Nephron (organoid): ENCODE measurements at regions not wholly inside any gene's neighbourhood (a gene's known extent, or its start where the extent isn't known, plus 50 kb on each side); places are given as distances from the start of the nearest gene placed in this dataset.
"Not testable (repeated sequence)": the region's sequence is repeated elsewhere in the genome, so short reads cannot be mapped to it uniquely, and the experiment has no call there.

ENCODE experiments used
- H3K27ac Mint-ChIP-seq, 3 experiments: 2 replicates each; pipeline ENCODE4 v1.8.0; 2020; ENCODE audit warnings: mixed read lengths in 3 of 3, mild to moderate bottlenecking in 2 of 3, moderate library complexity in 1 of 3
- H3K27me3 Mint-ChIP-seq: 2 replicates; pipeline ENCODE4 v1.8.0; 2021; ENCODE audit warnings: low read depth, mild to moderate bottlenecking, moderate library complexity, mixed read lengths
- H3K36me3 Mint-ChIP-seq: 2 replicates; pipeline ENCODE4 v1.8.0; 2020; ENCODE audit warnings: low read depth, mixed read lengths
- H3K4me1 Mint-ChIP-seq: 2 replicates; pipeline ENCODE4 v1.8.0; 2020; ENCODE audit warnings: mixed read lengths
- H3K4me3 Mint-ChIP-seq, 3 experiments: 2 replicates each; pipeline ENCODE4 v1.8.0; 2020; ENCODE audit warnings: mild to moderate bottlenecking in 3 of 3, mixed read lengths in 3 of 3, moderate library complexity in 2 of 3
- H3K9me3 Mint-ChIP-seq: 2 replicates; pipeline ENCODE4 v1.8.0; 2020; ENCODE audit warnings: mixed read lengths
- TF ChIP-seq, protein P1 (sequence below), 3 experiments: fragments of 200-600 bp; sonication (generic); IDR thresholded peaks; one replicate each; pipeline ENCODE4 v1.5.0; 2021; ENCODE audit warnings: antibody characterized with exemption in 3 of 3; ENCODE audit not compliant: unreplicated experiment in 3 of 3

DNA sequence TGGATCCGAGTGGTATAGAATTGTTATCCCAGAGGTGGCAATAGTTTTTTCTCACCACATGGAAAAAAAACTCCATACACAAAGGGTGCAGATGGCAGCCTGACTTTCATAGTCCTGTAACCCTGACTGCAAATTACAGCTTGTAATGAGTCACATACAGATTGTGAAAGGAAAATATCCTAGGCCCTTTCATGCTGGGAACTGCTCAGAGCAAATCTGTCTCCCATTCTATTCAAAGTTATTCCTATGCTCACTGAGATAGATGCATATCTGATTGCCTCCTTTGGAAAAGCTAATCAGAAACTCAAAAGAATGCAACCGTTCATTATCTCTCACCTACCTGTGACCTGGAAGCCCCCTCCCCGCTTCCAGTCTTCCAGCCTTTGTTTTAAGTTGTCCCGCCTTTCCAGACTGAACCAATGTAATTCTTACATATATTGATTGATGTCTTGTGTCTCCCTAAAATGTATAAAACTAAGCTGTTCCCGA is 108.7 kb upstream of the MAP3K4 start:
- no peak overlapping the region for H3K27ac Mint-ChIP-seq
- H3K27me3 Mint-ChIP-seq, result peaks cover 3% of the 10 kb centered on the region
- no peaks in the 10 kb centered on the region for H3K36me3 Mint-ChIP-seq
- H3K4me1 Mint-ChIP-seq, result no peaks in the 10 kb centered on the region
- no peak overlapping the region for H3K4me3 Mint-ChIP-seq
- peaks cover 2% of the 10 kb centered on the region for H3K9me3 Mint-ChIP-seq
- TF ChIP-seq, protein P1, sequence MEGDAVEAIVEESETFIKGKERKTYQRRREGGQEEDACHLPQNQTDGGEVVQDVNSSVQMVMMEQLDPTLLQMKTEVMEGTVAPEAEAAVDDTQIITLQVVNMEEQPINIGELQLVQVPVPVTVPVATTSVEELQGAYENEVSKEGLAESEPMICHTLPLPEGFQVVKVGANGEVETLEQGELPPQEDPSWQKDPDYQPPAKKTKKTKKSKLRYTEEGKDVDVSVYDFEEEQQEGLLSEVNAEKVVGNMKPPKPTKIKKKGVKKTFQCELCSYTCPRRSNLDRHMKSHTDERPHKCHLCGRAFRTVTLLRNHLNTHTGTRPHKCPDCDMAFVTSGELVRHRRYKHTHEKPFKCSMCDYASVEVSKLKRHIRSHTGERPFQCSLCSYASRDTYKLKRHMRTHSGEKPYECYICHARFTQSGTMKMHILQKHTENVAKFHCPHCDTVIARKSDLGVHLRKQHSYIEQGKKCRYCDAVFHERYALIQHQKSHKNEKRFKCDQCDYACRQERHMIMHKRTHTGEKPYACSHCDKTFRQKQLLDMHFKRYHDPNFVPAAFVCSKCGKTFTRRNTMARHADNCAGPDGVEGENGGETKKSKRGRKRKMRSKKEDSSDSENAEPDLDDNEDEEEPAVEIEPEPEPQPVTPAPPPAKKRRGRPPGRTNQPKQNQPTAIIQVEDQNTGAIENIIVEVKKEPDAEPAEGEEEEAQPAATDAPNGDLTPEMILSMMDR (IDR thresholded peaks at IDR 0.05; ENCODE audit: unreplicated experiment in 3 of 3), result no peak

DNA sequence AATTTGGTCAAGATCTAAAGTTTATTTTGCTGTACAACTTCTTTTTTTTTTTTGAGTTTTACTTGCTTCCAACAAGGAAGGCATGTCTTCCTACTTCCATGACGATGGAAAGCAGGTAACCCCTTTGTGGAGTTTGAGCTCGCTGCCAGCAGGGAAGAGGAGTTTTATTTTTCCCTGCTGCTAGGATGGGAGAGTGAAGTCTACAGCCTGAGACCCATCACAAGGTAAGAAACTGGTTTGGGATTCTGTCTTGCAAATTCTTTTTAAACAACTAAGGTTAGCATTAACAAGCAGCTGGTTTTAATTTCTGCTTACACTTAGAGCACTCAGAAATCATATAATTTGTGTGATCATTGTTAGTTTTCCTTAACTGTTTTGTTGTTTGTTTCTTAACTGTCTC is 108.0 kb upstream of the MAP3K4 start:
- no peaks in the 10 kb centered on the region for H3K4me1 Mint-ChIP-seq
- no peak overlapping the region for H3K4me3 Mint-ChIP-seq
- no peaks in the 10 kb centered on the region for H3K36me3 Mint-ChIP-seq
- no peak overlapping the region for H3K27ac Mint-ChIP-seq
- H3K9me3 Mint-ChIP-seq, result peaks cover 2% of the 10 kb centered on the region
- H3K27me3 Mint-ChIP-seq, result peaks cover 3% of the 10 kb centered on the region
- TF ChIP-seq, protein P1 (IDR thresholded peaks at IDR 0.05; ENCODE audit: unreplicated experiment in 3 of 3), result no peak

DNA sequence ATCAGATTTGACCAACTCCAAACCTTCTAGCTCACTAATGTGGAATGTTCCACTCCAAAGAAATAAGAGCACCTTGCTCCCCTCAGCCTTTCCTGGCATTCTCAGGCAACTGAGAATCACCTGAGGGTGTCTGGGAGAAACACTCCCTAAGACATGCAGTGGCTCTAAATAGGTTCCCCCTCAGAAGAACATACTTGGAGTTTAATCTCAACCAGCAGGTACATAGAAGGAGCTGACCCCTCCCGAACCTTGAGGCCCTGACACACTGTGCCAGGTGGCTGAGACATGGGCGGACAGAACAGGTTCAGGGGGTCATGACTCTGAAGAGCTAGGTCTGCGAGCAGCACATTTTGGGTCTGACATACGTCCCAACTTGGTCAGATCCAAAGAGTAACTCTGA is 107.6 kb upstream of the MAP3K4 start:
- Mint-ChIP-seq H3K27me3 (peaks cover 3% of the 10 kb centered on the region), H3K4me3 (no peak overlapping the region), H3K36me3 (no peaks in the 10 kb centered on the region), H3K9me3 (peaks cover 2% of the 10 kb centered on the region), H3K4me1 (no peaks in the 10 kb centered on the region), H3K27ac (no peak overlapping the region)
- TF ChIP-seq, protein P1 (IDR thresholded peaks at IDR 0.05; ENCODE audit: unreplicated experiment in 3 of 3), result no peak

DNA sequence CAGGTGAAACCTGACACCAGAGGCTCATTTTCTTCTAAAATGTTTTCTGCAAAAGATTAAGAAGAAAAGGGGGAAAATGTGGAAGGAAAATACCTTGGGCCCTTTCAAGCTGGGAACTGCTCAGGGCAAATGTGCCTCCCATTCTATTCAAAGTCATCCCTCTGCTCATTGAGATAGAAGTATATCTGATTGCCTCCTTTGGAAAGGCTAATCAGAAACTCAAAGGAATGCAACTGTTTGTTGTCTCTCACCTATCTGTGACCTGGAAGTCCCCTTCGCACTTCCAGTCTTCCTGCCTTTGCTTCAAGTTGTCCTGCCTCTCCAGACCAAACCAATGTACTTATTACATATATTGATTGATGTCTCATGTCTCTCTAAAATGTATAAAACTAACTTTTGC is 102.4 kb upstream of the MAP3K4 start:
- not testable (repeated sequence) for H3K27ac Mint-ChIP-seq, H3K4me3 Mint-ChIP-seq, H3K9me3 Mint-ChIP-seq, H3K27me3 Mint-ChIP-seq, H3K4me1 Mint-ChIP-seq, H3K36me3 Mint-ChIP-seq

DNA sequence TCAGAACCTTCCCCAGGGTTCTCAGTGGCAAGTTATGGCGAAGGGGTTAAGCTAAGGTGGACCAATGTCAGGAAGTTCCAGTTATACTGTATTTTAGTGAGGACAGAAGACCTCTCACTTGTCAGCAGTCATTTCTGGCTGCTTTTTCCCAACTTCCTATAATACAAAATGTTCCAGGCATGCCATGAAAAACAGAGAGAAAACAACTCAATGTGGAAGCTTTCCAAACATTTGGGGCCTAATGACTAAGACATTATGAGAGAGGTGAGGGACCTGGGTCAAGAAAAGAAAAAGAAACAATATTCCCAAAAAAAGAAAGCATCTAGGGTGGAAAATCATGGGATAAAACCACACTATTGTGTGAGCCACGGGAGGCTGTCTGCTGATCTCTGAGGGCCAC is 99.9 kb upstream of the MAP3K4 start:
- no peaks in the 10 kb centered on the region for H3K4me1 Mint-ChIP-seq
- no peaks in the 10 kb centered on the region for H3K36me3 Mint-ChIP-seq
- H3K27me3 Mint-ChIP-seq, result no peaks in the 10 kb centered on the region
- no peak overlapping the region for H3K4me3 Mint-ChIP-seq
- TF ChIP-seq, protein P1 (IDR thresholded peaks at IDR 0.05; ENCODE audit: unreplicated experiment in 3 of 3), result no peak
- H3K9me3 Mint-ChIP-seq, result peaks cover 3% of the 10 kb centered on the region
- no peak overlapping the region for H3K27ac Mint-ChIP-seq

DNA sequence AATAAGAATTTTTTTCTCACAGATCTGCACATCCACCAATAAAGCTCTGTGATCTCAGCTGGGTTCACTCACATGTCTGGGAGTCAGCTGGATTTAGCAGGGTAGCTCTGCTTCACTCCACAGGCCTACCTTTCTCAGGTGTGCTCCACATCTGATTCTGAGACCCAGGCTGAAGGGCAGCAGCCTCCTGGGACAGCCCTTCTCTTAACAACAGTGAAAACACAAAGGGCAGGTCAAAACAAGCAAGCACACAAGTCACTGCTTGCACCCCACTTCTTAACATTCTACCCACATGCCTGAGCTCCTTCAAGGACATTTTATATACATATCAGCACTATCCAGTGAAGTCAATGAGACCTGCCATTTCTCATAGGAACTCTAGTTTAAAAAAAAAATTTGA is 96.0 kb upstream of the MAP3K4 start:
- no peaks in the 10 kb centered on the region for H3K4me1 Mint-ChIP-seq

More for the DNA sequence above, 96.0 kb upstream of the MAP3K4 start:
- Mint-ChIP-seq H3K4me3 (no peak overlapping the region), H3K27me3 (no peaks in the 10 kb centered on the region), H3K9me3 (no peaks in the 10 kb centered on the region), H3K36me3 (no peaks in the 10 kb centered on the region), H3K27ac (no peak overlapping the region)
- TF ChIP-seq, protein P1 (IDR thresholded peaks at IDR 0.05; ENCODE audit: unreplicated experiment in 3 of 3), result no peak
